Epithelial cell of proximal tubule (primary cell): ENCODE measurements at regions not wholly inside any gene's neighbourhood (a gene's known extent, or its start where the extent isn't known, plus 50 kb on each side); places are given as distances from the start of the nearest gene placed in this dataset.

Source experiments
- DNase-seq: peaks from one replicate; pipeline ENCODE4 v3.0.0-alpha.2; 2011; ENCODE audit warnings: low read depth
- H3K4me3 ChIP-seq: 2 replicates; pipeline ENCODE4 v1.5.1; 2011; ENCODE audit warnings: low read depth, mild to moderate bottlenecking, low read length
- CTCF ChIP-seq: conservative IDR thresholded peaks from 2 replicates; pipeline ENCODE4 v1.5.1; 2012; ENCODE audit warnings: low read depth, mild to moderate bottlenecking, low read length

DNA sequence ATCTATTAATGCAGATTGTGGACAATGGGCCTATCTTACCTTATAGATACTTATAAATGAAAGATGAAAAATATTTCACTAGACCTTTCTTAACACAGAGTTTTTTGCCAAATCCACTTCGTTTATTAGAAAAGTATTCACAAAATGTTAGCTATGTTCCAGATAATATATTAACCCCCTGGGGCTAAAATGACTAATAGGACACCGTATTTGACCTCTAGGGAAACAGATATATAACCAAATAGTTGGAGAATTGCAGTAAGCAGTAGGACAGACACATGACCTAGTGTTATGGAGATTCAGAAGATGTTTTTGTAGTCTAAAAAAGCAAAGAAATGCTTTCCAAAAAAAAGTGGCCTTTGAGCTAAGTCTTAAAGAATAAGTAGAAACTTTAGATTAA lies 106.9 kb downstream of the SEC16B start:
- no peak for DNase-seq
- H3K4me3 ChIP-seq = no peak overlapping the region
- TF ChIP-seq CTCF = no peak

DNA sequence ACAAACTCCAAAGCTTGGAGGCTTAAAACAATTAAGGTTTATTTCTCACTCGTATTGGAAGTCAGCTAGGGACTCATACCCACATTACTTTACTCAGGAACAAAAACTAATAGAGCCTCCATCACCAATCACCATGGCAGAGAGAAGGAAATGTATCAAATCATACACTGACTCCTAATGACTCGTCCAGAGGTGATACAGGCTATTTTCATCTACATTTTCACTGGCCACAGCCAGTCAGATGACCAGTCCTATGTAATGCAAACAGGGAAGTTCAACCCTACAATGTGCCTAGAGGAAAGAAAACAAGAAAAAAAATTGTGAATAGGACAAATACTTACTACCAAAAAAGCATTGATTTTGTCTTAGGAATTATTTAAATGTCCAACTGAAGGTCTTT lies 110.3 kb downstream of the SEC16B start:
- no peak overlapping the region for H3K4me3 ChIP-seq
- no peak for TF ChIP-seq CTCF
- no peak for DNase-seq

- no peak for DNase-seq
- TF ChIP-seq CTCF = no peak
- no peak overlapping the region for H3K4me3 ChIP-seq
These were observed 111.5 kb downstream of the SEC16B start for GRCh38 chr1:177858332-177858821.

GRCh38 chr1:177857285-177857684 lies 112.6 kb downstream of the SEC16B start:
- no peak for DNase-seq
- no peak overlapping the region for H3K4me3 ChIP-seq
- TF ChIP-seq CTCF = no peak

DNA sequence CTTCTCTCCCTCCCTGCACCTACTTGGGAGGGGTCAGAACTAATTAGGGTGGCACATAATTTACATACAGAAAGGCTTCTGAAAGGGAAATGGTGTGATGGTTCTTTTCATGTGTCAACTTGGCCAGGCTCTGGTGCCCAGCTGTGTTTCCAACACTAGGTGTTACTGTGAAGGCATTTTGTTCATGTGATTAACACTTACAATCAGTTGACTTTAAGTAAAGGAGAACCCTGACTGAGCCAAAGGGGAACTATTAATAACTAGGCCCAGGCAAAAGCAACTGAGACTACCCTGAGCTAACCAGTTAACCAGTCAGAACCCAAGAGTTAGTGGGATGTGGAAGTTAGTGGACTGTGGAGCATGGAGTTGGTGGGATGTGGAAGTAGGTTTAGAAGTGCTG lies 114.9 kb downstream of the SEC16B start:
- TF ChIP-seq CTCF = peak; percentile 38
- DNase-seq = no peak
- H3K4me3 ChIP-seq = no peak overlapping the region

DNA sequence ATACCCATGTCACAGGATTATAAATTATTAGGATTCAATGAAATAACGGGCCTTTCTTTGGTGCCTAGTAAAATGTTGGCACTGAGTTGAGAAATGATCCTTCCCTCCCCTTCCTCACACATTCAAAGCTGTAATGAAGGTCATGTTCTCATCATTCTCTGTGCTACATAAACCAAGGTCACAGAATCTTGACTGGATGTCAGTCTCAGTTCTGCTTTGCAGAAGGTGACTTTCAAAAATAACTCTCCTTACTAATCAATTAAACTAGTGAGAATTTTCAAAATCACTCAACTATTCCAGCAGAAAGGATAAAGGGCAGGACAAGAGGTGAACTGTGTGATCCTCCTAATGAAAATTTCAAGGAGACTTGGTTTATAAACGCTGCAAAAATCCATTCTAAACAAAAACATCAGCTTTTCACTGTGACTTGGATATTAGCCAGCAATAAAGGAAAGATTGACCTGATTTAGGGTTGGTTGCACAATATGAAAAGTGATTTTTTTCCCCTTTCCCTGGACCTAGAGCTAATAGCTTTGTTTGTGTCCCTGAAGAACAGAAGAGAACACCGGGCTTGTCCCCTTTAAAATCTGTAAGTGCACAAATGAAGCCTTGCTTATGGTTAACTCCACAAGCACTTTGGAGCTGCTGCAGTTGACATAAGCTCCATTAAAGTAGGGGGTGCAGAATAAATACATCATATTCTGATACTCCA lies 120.1 kb downstream of the SEC16B start:
- DNase-seq = no peak
- no peak overlapping the region for H3K4me3 ChIP-seq
- no peak for TF ChIP-seq CTCF

- no peak overlapping the region for H3K4me3 ChIP-seq
- no peak for TF ChIP-seq CTCF
- DNase-seq = no peak
These were observed 120.7 kb downstream of the SEC16B start for GRCh38 chr1:177849130-177849529.
